PC-3 (cell line): ENCODE measurements at regions not wholly inside any gene's neighbourhood (a gene's known extent, or its start where the extent isn't known, plus 50 kb on each side); places are given as distances from the start of the nearest gene placed in this dataset.

Source experiments
- ATAC-seq: fragments of 200-7000 bp; cut with Tn5 transposase; 2 replicates; pipeline ENCODE4 v1.9.1; 2020; ENCODE audit warnings: mild to moderate bottlenecking, moderate library complexity
- BruUV-seq: library from RNA; stranded (reverse); fragments of 400-500 nt; replicated peaks from 2 replicates; lab custom pipeline; 2021; lab: Mats Ljungman, UMichigan
- CTCF ChIA-PET: fragments of 300-600 bp; sonication (Branson Sonifier 250); formaldehyde crosslinking; loops from one replicate; lab custom pipeline; 2022; ENCODE audit warnings: antibody characterized with exemption; lab: Charles Lee
- POLR2A ChIA-PET: fragments of 300-600 bp; sonication (Branson Sonifier 250); formaldehyde crosslinking; loops from one replicate; lab custom pipeline; 2022; ENCODE audit warnings: antibody characterized with exemption; ENCODE audit not compliant: unreplicated experiment; lab: Charles Lee
- DNase-seq: peaks from one replicate; pipeline ENCODE4 v3.0.0-alpha.2; 2015
- H2AFZ ChIP-seq: fragments of 300-600 bp; sonication (generic); 2 replicates; pipeline ENCODE4 v1.6.0; 2016; ENCODE audit warnings: antibody characterized with exemption, low read length
- H3F3A ChIP-seq: fragments of 300-600 bp; sonication (generic); one replicate; pipeline ENCODE4 v1.6.0; 2017; ENCODE audit warnings: antibody characterized with exemption, low read length, control low read depth, mild to moderate bottlenecking; ENCODE audit not compliant: unreplicated experiment
- H3K27ac ChIP-seq: fragments of 300-600 bp; sonication (generic); 2 replicates; pipeline ENCODE4 v1.5.1; 2016; ENCODE audit warnings: mild to moderate bottlenecking, low read length
- H3K27me3 ChIP-seq: fragments of 300-600 bp; sonication (generic); 2 replicates; pipeline ENCODE4 v1.6.1; 2016; ENCODE audit warnings: low read length, mixed read lengths
- H3K36me3 ChIP-seq: fragments of 300-600 bp; sonication (generic); 2 replicates; pipeline ENCODE4 v1.6.1; 2016; ENCODE audit warnings: low read depth, mixed run types, low read length, mixed read lengths
- H3K4me1 ChIP-seq: fragments of 300-600 bp; sonication (generic); 2 replicates; pipeline ENCODE4 v1.5.1; 2016; ENCODE audit warnings: low read length; ENCODE audit not compliant: insufficient read depth
- H3K4me2 ChIP-seq: fragments of 300-600 bp; sonication (generic); 2 replicates; pipeline ENCODE4 v1.6.0; 2016; ENCODE audit warnings: low read length
- H3K4me3 ChIP-seq: fragments of 300-600 bp; sonication (generic); 2 replicates; pipeline ENCODE4 v1.5.1; 2016; ENCODE audit warnings: mild to moderate bottlenecking, low read length, mixed read lengths
- H3K79me2 ChIP-seq: fragments of 300-600 bp; sonication (generic); 2 replicates; pipeline ENCODE4 v1.6.1; 2017; ENCODE audit warnings: low read length, mixed read lengths
- H3K9ac ChIP-seq: fragments of 300-600 bp; sonication (generic); 2 replicates; pipeline ENCODE4 v1.6.0; 2016; ENCODE audit warnings: mild to moderate bottlenecking, low read length
- H3K9me2 ChIP-seq: fragments of 300-600 bp; sonication (generic); replicated peaks from 2 replicates; pipeline ENCODE4 v1.6.1; 2016; ENCODE audit warnings: mixed run types, low read length, mixed read lengths
- H3K9me3 ChIP-seq: fragments of 300-600 bp; sonication (generic); 2 replicates; pipeline ENCODE4 v1.6.1; 2016; ENCODE audit warnings: low read length, mixed read lengths
- H4K20me1 ChIP-seq: fragments of 300-600 bp; sonication (generic); 2 replicates; pipeline ENCODE4 v1.6.1; 2016; ENCODE audit warnings: low read length, mixed read lengths
- CTCF ChIP-seq: fragments of 300-600 bp; sonication (generic); conservative IDR thresholded peaks from 2 replicates; pipeline ENCODE4 v1.5.1; 2017; ENCODE audit warnings: antibody characterized with exemption, low read depth, mild to moderate bottlenecking, low read length
- EZH2 ChIP-seq: fragments of 300-600 bp; sonication (generic); IDR thresholded peaks from one replicate; pipeline ENCODE4 v1.6.1; 2017; ENCODE audit warnings: antibody characterized with exemption, mild to moderate bottlenecking, low read length; ENCODE audit not compliant: unreplicated experiment
- EZH2phosphoT487 ChIP-seq: fragments of 300-600 bp; sonication (generic); IDR thresholded peaks from 2 replicates; pipeline ENCODE4 v1.6.1; 2018; ENCODE audit warnings: mild to moderate bottlenecking, antibody characterized with exemption, low read length, borderline replicate concordance
- intact Hi-C: fragments of 100-400 bp; cut with micrococcal nuclease; formaldehyde crosslinking; loops from 2 replicates; pipeline ENCODE4 v1.9.0; 2023

- Histone ChIP-seq H4K20me1 (no peaks in the 10 kb centered on the region), H3K36me3 (no peaks in the 10 kb centered on the region), H3K9ac (no peak overlapping the region), H2AFZ (no peak overlapping the region), H3K4me2 (no peak overlapping the region), H3K9me3 (no peaks in the 10 kb centered on the region), H3K9me2 (no peaks in the 10 kb centered on the region), H3K27me3 (no peaks in the 10 kb centered on the region), H3K4me1 (no peaks in the 10 kb centered on the region), H3K79me2 (no peaks in the 10 kb centered on the region), H3K4me3 (no peak overlapping the region), H3F3A (no peaks in the 10 kb centered on the region), H3K27ac (no peak overlapping the region)
- TF ChIP-seq EZH2phosphoT487: no peak
- TF ChIP-seq CTCF: no peak
- POLR2A ChIA-PET: interaction anchor here (0.5 to 0.6 kb wide), 2 partner anchors 738 to 1435 kb away, joined by 3 read pairs; no protein-coding TSS in a partner anchor
- DNase-seq (no peak), ATAC-seq (no peak)
- no TSS peak for BruUV-seq
- intact Hi-C loops: no loop called here
- CTCF ChIA-PET: no interaction called here
Observed at GRCh38 chr10:64054392-64054791, 533.2 kb downstream of the REEP3 start.

GRCh38 chr10:64059884-64060283 lies 538.7 kb downstream of the REEP3 start:
- intact Hi-C loops: no loop called here
- no peak overlapping the region for H3K27ac ChIP-seq
- no peak overlapping the region for H2AFZ ChIP-seq
- H3K9me3 ChIP-seq: no peaks in the 10 kb centered on the region
- no peak for ATAC-seq
- H3K36me3 ChIP-seq: no peaks in the 10 kb centered on the region
- no peak for DNase-seq
- ChIA-PET CTCF (no interaction called here), POLR2A (no interaction called here)
- no peaks in the 10 kb centered on the region for H3K9me2 ChIP-seq
- no peak overlapping the region for H3K4me3 ChIP-seq
- H3K9ac ChIP-seq: no peak overlapping the region
- TF ChIP-seq EZH2phosphoT487 (no peak), CTCF (no peak), EZH2 (no peak)
- no TSS peak for BruUV-seq
- no peaks in the 10 kb centered on the region for H3F3A ChIP-seq
- peaks cover 16% of the 10 kb centered on the region; the same call in 1 of the 2 replicates for H3K27me3 ChIP-seq
- H3K4me1 ChIP-seq: no peaks in the 10 kb centered on the region
- no peaks in the 10 kb centered on the region for H3K79me2 ChIP-seq
- H3K4me2 ChIP-seq: no peak overlapping the region
- no peaks in the 10 kb centered on the region for H4K20me1 ChIP-seq

GRCh38 chr10:64060389-64060788 lies 539.2 kb downstream of the REEP3 start:
- no TSS peak for BruUV-seq
- ATAC-seq (no peak), DNase-seq (no peak)
- no peak overlapping the region for H3K27ac ChIP-seq
- no peaks in the 10 kb centered on the region for H3K9me2 ChIP-seq
- H3K79me2 ChIP-seq: no peaks in the 10 kb centered on the region
- intact Hi-C loops: no loop called here
- no peak overlapping the region for H3K9ac ChIP-seq
- no peaks in the 10 kb centered on the region for H3F3A ChIP-seq
- no peak overlapping the region for H2AFZ ChIP-seq
- no peak overlapping the region for H3K4me3 ChIP-seq
- no peaks in the 10 kb centered on the region for H4K20me1 ChIP-seq
- H3K4me1 ChIP-seq: no peaks in the 10 kb centered on the region
- H3K27me3 ChIP-seq: peaks cover 16% of the 10 kb centered on the region; the same call in 1 of the 2 replicates
- no peaks in the 10 kb centered on the region for H3K9me3 ChIP-seq
- ChIA-PET POLR2A (no interaction called here), CTCF (no interaction called here)
- no peak overlapping the region for H3K4me2 ChIP-seq
- TF ChIP-seq EZH2: no peak
- no peak for TF ChIP-seq EZH2phosphoT487
- no peak for TF ChIP-seq CTCF
- no peaks in the 10 kb centered on the region for H3K36me3 ChIP-seq
